PC-9 (cell line): ENCODE measurements at regions not wholly inside any gene's neighbourhood (a gene's known extent, or its start where the extent isn't known, plus 50 kb on each side); places are given as distances from the start of the nearest gene placed in this dataset.

Experiments used
- BruUV-seq: library from RNA; stranded (reverse); fragments of 400-500 nt; replicated peaks from 2 replicates; lab custom pipeline; 2021; lab: Mats Ljungman, UMichigan
- CTCF ChIA-PET: fragments of 300-600 bp; sonication (Branson Sonifier 250); formaldehyde crosslinking; loops from one replicate; lab custom pipeline; 2022; ENCODE audit warnings: antibody characterized with exemption; lab: Charles Lee
- POLR2A ChIA-PET: fragments of 300-600 bp; sonication (Branson Sonifier 250); formaldehyde crosslinking; loops from one replicate; lab custom pipeline; 2022; ENCODE audit warnings: antibody characterized with exemption; ENCODE audit not compliant: unreplicated experiment; lab: Charles Lee
- DNase-seq, 2 experiments: peaks; one replicate each; pipeline versions ENCODE4 v3.0.0 to v3.0.0-alpha.2; 2015 to 2022; ENCODE audit warnings: mixed read lengths in 1 of 2
- H2AFZ ChIP-seq: fragments of 200-600 bp; sonication (generic); 2 replicates; pipeline ENCODE4 v1.8.1; 2017; ENCODE audit warnings: antibody characterized with exemption
- H3F3A ChIP-seq: fragments of 200-600 bp; sonication (generic); 2 replicates; pipeline ENCODE4 v1.8.1; 2017; ENCODE audit warnings: antibody characterized with exemption, mild to moderate bottlenecking, low read depth; ENCODE audit not compliant: insufficient read depth
- H3K27ac ChIP-seq: fragments of 200-600 bp; sonication (generic); 2 replicates; pipeline ENCODE4 v1.6.1; 2016; ENCODE audit warnings: mixed run types
- H3K27me3 ChIP-seq: fragments of 200-600 bp; sonication (generic); 2 replicates; pipeline ENCODE4 v1.6.1; 2016; ENCODE audit warnings: low read depth, mixed run types; ENCODE audit not compliant: insufficient read depth
- H3K36me3 ChIP-seq: fragments of 200-600 bp; sonication (generic); 2 replicates; pipeline ENCODE4 v1.6.1; 2016; ENCODE audit warnings: low read depth, mixed run types
- H3K4me1 ChIP-seq: fragments of 200-600 bp; sonication (generic); replicated peaks from 2 replicates; pipeline ENCODE4 v1.6.1; 2016; ENCODE audit warnings: mixed run types; ENCODE audit not compliant: insufficient read depth
- H3K4me2 ChIP-seq: fragments of 200-600 bp; sonication (generic); 2 replicates; pipeline ENCODE4 v1.6.1; 2017; ENCODE audit warnings: mixed run types
- H3K4me3 ChIP-seq: fragments of 200-600 bp; sonication (generic); 2 replicates; pipeline ENCODE4 v1.6.1; 2016; ENCODE audit warnings: mixed run types
- H3K79me2 ChIP-seq: fragments of 200-600 bp; sonication (generic); 2 replicates; pipeline ENCODE4 v1.6.1; 2017; ENCODE audit warnings: low read depth, mixed run types
- H3K9me2 ChIP-seq: fragments of 200-600 bp; sonication (generic); 2 replicates; pipeline ENCODE4 v1.8.1; 2017; ENCODE audit warnings: mild to moderate bottlenecking; ENCODE audit not compliant: insufficient read depth
- H3K9me3 ChIP-seq: fragments of 200-600 bp; sonication (generic); 2 replicates; pipeline ENCODE4 v1.8.1; 2016; ENCODE audit warnings: low read depth; ENCODE audit not compliant: insufficient read depth
- H4K20me1 ChIP-seq: fragments of 200-600 bp; sonication (generic); 2 replicates; pipeline ENCODE4 v1.8.1; 2017; ENCODE audit not compliant: insufficient read depth
- EZH2 ChIP-seq: fragments of 200-600 bp; sonication (generic); IDR thresholded peaks from 2 replicates; pipeline ENCODE4 v1.8.0; 2017; ENCODE audit warnings: antibody characterized with exemption, low read depth
- intact Hi-C: fragments of 100-400 bp; cut with micrococcal nuclease; formaldehyde crosslinking; loops from one replicate; pipeline ENCODE4 v1.10.0; 2022; ENCODE audit not compliant: unreplicated experiment
- TF ChIP-seq, protein P1 (sequence below): fragments of 200-600 bp; sonication (generic); conservative IDR thresholded peaks from 2 replicates; pipeline ENCODE4 v1.6.1; 2017; ENCODE audit warnings: mixed run types, antibody characterized with exemption, mild to moderate bottlenecking, moderate library complexity

DNA sequence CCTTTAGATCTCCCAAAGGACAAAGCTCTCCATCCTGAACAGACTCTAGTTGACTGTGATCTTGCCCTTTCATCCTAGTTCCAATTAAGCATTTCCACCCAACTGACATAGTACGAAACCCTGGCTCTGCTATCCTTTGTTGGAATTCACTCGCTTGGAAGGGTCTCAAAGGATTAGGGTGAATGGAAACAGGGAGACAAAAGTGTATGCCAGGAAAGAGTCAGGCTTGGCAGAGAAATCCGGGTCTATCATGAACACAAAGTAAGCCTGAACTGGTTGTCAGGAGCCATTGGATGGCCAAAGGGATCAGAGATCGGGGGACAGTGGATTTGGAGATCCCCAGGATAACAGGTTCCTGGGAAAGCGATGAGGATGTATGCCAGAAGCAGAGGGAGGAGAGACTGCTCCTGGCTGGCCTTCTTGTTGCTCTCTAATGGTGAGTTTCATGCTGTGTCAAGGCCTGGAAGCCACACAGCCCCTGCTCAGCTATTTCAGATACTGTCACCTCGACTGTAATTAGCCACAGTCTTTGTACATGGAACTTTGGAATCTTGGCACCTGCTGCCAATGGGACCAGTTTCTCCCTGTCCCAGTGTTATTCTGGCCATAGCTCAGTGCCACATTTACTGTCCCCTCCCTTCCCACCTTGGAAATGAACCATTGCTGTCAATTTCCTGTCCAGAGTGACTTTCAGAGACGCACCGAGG, 1168.7 kb upstream of the AUTS2 start:
- H3K9me2 ChIP-seq = no peaks in the 10 kb centered on the region
- ChIA-PET POLR2A (no interaction called here), CTCF (no interaction called here)
- no peak for DNase-seq
- H3F3A ChIP-seq = no peaks in the 10 kb centered on the region
- H3K4me2 ChIP-seq = no peak overlapping the region
- H3K9me3 ChIP-seq = no peaks in the 10 kb centered on the region
- no peaks in the 10 kb centered on the region for H4K20me1 ChIP-seq
- no peaks in the 10 kb centered on the region for H3K4me1 ChIP-seq
- H3K4me3 ChIP-seq = no peak overlapping the region
- H3K79me2 ChIP-seq = no peaks in the 10 kb centered on the region
- no TSS peak for BruUV-seq
- H3K27me3 ChIP-seq = no peaks in the 10 kb centered on the region
- no peaks in the 10 kb centered on the region for H3K36me3 ChIP-seq
- H3K27ac ChIP-seq = no peak overlapping the region
- intact Hi-C loops = no loop called here
- TF ChIP-seq, protein P1, sequence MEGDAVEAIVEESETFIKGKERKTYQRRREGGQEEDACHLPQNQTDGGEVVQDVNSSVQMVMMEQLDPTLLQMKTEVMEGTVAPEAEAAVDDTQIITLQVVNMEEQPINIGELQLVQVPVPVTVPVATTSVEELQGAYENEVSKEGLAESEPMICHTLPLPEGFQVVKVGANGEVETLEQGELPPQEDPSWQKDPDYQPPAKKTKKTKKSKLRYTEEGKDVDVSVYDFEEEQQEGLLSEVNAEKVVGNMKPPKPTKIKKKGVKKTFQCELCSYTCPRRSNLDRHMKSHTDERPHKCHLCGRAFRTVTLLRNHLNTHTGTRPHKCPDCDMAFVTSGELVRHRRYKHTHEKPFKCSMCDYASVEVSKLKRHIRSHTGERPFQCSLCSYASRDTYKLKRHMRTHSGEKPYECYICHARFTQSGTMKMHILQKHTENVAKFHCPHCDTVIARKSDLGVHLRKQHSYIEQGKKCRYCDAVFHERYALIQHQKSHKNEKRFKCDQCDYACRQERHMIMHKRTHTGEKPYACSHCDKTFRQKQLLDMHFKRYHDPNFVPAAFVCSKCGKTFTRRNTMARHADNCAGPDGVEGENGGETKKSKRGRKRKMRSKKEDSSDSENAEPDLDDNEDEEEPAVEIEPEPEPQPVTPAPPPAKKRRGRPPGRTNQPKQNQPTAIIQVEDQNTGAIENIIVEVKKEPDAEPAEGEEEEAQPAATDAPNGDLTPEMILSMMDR = no peak
- no peak for TF ChIP-seq EZH2
- no peak overlapping the region for H2AFZ ChIP-seq

DNA sequence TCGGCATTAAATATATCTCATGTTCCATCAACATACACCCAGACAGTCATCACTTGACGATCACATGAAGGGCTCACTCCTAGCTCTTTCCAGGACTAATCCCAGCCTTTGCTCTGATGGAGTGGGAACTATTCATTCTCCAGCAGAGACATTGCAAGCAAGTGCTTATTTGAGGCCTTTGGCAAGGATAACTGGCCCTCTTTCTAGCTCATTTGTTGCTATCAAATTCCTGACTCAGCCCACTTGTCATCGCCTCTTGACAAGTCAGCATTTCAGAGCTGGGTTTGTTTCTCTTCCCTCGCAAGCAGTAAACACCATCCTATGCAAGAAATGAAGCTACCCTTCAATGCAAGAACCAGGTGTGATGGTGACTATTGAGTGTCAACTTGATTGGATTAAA, 1165.7 kb upstream of the AUTS2 start:
- no peaks in the 10 kb centered on the region for H3K36me3 ChIP-seq
- H3K4me1 ChIP-seq = 0 out of 2 replicates have a peak, but pooled peaks cover under 1% of the 10 kb centered on the region
- TF ChIP-seq EZH2 = no peak
- TF ChIP-seq, protein P1 = no peak
- no peak overlapping the region for H2AFZ ChIP-seq
- no peaks in the 10 kb centered on the region for H3K9me2 ChIP-seq
- no TSS peak for BruUV-seq
- no peaks in the 10 kb centered on the region for H3K27me3 ChIP-seq
- intact Hi-C loops = no loop called here
- no peaks in the 10 kb centered on the region for H3K79me2 ChIP-seq
- H3K9me3 ChIP-seq = no peaks in the 10 kb centered on the region
- no peaks in the 10 kb centered on the region for H4K20me1 ChIP-seq
- H3K4me3 ChIP-seq = no peak overlapping the region
- no peak for DNase-seq
- H3K4me2 ChIP-seq = no peak overlapping the region
- CTCF ChIA-PET = no interaction called here
- no peaks in the 10 kb centered on the region for H3F3A ChIP-seq
- H3K27ac ChIP-seq = no peak overlapping the region
- POLR2A ChIA-PET = no interaction called here

DNA sequence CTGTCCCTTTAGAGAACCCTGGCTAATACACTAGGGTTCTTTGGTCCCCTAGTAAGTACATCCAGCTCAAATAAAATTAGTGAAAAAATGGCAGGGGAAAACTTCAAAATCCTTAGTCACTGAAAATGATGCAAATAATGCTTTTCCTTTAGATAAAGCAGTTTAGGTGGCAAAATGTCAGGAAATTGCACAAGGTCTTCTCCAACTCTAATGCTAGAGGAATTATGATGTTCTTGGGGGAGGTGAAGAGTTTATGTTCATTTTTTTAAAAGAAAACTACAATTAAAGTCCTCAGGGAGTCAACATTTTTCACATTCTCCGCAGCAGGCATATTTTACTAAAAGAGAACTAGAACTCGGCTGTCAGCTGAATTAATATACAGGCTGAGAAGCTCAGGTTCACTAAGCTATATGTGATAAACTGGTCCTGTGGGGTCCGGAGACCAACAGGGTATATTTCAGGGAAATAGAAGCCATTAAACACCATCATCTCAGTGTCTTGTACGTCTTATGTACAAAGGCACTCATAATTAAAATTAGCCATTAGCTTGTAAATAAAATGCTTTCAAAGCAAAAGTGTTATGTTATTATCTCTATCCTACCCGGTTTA, 1164.7 kb upstream of the AUTS2 start:
- H3K4me1 ChIP-seq = peaks cover 10% of the 10 kb centered on the region; the same call in 1 of the 2 replicates
- ChIA-PET POLR2A (no interaction called here), CTCF (no interaction called here)
- H3F3A ChIP-seq = no peaks in the 10 kb centered on the region
- H3K9me2 ChIP-seq = no peaks in the 10 kb centered on the region
- no peak overlapping the region for H3K27ac ChIP-seq
- no TSS peak for BruUV-seq
- H3K9me3 ChIP-seq = no peaks in the 10 kb centered on the region
- no peaks in the 10 kb centered on the region for H3K79me2 ChIP-seq
- H4K20me1 ChIP-seq = no peaks in the 10 kb centered on the region
- H3K4me2 ChIP-seq = no peak overlapping the region
- no peaks in the 10 kb centered on the region for H3K27me3 ChIP-seq
- H2AFZ ChIP-seq = no peak overlapping the region
- no peak for DNase-seq
- H3K4me3 ChIP-seq = no peak overlapping the region
- H3K36me3 ChIP-seq = no peaks in the 10 kb centered on the region
- TF ChIP-seq EZH2 = no peak
- TF ChIP-seq, protein P1 = no peak
- intact Hi-C loops = no loop called here
